AG09319 (cell line): ENCODE measurements at regions not wholly inside any gene's neighbourhood (a gene's known extent, or its start where the extent isn't known, plus 50 kb on each side); places are given as distances from the start of the nearest gene placed in this dataset.

ENCODE experiments used
- DNase-seq: peaks from one replicate; pipeline ENCODE4 v3.0.0-alpha.2; 2010; ENCODE audit warnings: low read depth; ENCODE audit errors: extremely low read depth
- TF ChIP-seq, protein P1 (sequence below): IDR thresholded peaks from 2 replicates; pipeline ENCODE4 v1.5.1; 2011; ENCODE audit warnings: low read depth, mild to moderate bottlenecking, inconsistent platforms, low read length, moderate library complexity

DNA sequence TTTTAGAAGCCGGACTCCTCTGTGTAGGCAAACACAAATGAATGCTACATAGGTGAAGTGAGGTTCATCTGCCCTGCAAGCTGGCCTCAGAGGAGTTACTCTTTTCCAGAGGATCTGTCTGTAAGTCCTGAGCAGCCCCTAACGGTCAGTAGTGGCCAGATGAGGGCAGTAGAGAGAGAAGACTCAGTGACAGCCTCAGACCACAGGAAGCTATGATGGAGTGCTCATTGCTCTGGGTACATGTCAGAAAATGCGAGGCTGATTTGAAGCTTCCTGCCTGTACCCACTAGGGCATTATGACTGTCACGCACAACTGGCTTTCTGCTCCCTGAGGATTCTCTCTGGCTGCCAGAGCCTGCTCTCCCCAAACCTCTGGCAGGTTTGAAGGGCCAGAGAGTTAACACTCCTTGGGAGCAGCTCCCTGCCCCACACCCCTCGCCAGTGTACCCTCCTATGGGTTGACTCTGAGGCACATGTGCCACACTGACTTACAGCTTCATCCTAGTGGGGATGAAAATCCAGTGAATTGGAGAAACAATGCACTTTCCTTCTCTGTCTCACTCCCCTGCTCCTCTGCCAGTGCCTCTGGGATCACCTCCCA lies 141.5 kb downstream of the GABRG2 start:
- no peak for DNase-seq
- TF ChIP-seq, protein P1, sequence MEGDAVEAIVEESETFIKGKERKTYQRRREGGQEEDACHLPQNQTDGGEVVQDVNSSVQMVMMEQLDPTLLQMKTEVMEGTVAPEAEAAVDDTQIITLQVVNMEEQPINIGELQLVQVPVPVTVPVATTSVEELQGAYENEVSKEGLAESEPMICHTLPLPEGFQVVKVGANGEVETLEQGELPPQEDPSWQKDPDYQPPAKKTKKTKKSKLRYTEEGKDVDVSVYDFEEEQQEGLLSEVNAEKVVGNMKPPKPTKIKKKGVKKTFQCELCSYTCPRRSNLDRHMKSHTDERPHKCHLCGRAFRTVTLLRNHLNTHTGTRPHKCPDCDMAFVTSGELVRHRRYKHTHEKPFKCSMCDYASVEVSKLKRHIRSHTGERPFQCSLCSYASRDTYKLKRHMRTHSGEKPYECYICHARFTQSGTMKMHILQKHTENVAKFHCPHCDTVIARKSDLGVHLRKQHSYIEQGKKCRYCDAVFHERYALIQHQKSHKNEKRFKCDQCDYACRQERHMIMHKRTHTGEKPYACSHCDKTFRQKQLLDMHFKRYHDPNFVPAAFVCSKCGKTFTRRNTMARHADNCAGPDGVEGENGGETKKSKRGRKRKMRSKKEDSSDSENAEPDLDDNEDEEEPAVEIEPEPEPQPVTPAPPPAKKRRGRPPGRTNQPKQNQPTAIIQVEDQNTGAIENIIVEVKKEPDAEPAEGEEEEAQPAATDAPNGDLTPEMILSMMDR, result no peak

DNA sequence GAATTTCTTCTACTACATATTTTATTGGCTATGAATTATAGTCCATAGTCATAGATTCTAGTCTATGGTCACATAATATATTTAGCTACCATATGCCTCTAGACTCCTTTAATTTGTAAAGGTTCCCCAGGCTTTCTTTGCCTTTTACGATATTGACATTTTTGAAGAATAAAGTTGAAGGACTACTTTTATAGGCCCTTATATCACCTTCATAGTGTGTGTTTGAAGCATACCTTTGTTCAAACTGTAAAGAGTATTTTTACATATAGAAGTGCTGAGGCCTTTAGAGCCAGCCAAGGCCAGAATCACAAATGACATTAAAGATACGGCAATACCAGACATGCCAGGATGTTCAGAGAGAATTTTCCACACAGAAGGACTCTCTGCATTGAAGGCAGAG lies 147.0 kb downstream of the GABRG2 start:
- TF ChIP-seq, protein P1, result no peak
- no peak for DNase-seq

DNA sequence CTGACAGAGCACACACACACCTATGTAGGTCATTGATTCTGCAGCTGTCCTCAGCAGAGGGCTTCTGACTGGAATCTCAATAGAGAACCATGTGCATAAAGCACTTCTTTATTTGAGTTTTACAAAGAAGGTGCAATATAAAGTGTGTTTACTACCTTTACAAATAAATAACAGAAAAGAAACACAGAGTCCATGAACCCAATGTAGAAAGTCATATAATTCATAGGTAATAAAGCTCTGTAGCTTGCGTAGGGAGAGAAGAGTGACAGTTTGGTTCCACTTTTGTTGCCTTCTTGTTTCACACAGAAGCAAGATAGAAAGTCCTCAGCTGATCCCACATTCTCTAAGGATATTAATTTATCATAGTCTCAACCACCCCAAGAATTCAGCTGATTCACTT lies 149.5 kb downstream of the GABRG2 start:
- no peak for DNase-seq
- TF ChIP-seq, protein P1, result no peak

DNA sequence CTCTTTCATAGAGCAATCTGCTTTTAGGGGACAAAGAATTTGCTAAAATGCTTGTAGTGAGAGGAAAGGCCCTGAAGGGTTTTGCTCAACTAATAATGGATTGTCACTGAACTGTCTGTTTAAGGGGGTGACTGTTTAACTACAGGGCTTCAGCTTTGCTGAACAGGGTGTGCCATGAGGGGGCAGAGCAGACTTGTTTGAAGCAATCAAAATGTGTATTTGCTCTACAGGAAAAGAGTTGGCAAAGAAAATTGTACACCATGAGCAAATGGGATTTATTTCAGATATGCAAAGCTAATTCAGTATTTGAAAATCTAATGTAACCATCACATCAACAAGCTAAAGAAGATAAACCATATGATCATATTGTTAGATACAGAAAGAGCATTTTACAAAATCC lies 154.3 kb downstream of the GABRG2 start:
- DNase-seq, result no peak
- TF ChIP-seq, protein P1, result no peak

DNA sequence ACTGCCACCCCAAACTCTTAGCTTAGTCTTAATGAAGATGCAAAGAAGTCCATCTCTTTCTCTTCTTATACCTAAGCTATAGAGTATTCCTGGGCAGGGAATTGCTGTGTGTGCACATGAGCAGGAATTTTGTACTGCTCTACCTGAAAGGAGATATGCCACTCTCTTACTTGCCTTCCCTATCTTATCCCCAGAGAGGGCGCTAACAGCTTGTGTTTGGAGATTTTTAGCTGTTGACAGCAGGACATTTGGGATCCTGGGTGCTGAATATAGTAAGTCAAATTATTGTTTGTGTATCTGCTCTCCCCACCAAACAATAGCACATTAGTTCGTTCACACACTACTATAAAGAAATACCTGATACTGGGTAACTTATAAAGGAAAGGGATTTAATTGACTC lies 159.5 kb downstream of the GABRG2 start:
- TF ChIP-seq, protein P1, result no peak
- DNase-seq, result no peak

DNA sequence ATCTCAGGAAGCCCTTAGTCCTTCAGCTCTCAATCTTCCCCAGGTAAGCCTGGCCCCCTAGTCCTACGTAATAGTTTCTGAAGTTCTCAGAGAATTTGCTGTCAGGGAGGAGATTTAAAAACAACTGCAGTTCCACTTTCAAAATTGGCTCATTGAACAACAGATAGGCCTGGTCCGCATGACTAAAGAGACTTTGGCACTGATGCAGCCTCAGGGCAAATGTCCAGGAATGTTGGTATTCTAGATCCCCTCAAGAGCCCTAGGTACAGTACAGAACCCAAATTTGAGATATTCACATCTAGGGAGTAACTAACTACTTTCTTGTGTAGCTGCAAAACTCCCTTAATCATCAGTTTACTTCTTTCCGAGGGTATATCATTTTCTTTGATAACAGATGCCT lies 162.8 kb downstream of the GABRG2 start:
- DNase-seq, result no peak
- TF ChIP-seq, protein P1, result no peak

DNA sequence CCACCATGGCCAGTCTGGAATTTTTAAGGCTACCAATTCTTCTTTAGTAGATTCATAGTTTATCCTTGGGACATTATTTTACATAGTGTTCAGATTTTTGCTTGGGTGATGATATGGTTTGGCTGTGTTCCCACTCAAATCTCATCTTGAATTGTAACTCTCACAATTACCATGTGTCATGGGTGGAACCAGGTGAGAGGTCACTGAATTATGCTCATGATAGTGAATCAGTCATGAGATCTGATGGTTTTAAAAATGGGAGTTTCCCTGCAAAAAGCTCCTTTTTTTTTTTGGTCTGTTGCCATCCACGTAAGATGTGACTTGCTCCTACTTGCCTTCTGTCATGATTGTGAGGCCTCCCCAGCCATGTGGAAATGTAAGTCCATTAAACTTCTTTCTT lies 163.9 kb downstream of the GABRG2 start:
- TF ChIP-seq, protein P1, result no peak
- no peak for DNase-seq
